Stimulated activated CD4-positive, alpha-beta T cell treated with anti-CD3 and anti-CD28 coated beads, Interleukin-1b, Interleukin-23, amount 100 ng/mL, for 48 hours (primary cell): ENCODE measurements at regions not wholly inside any gene's neighbourhood (a gene's known extent, or its start where the extent isn't known, plus 50 kb on each side); places are given as distances from the start of the nearest gene placed in this dataset.
"Not testable (repeated sequence)": the region's sequence is repeated elsewhere in the genome, so short reads cannot be mapped to it uniquely, and the experiment has no call there.

Experiments
- DNase-seq: peaks from one replicate; pipeline ENCODE4 v3.0.0-alpha.2; 2020

DNA sequence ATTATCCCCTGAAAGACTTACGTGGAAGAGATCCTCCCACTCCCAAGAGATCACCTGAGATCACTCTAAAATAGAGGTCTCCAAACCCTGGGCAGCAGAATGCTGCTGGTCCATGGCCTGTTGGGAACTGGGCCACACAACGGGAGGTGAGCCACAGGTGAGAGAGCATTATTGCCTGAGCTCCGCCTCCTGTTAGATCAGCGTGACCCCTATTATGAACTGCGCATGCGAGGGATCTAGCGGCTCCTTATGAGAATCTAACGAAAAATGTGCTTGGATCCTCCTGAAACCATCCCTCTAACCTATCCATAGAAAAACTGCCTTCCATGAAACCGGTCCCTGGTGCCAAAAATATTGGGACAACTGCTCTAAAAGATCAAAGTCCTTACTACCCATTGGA lies 1057.4 kb downstream of the EPHA7 start:
- DNase-seq: no peak

DNA sequence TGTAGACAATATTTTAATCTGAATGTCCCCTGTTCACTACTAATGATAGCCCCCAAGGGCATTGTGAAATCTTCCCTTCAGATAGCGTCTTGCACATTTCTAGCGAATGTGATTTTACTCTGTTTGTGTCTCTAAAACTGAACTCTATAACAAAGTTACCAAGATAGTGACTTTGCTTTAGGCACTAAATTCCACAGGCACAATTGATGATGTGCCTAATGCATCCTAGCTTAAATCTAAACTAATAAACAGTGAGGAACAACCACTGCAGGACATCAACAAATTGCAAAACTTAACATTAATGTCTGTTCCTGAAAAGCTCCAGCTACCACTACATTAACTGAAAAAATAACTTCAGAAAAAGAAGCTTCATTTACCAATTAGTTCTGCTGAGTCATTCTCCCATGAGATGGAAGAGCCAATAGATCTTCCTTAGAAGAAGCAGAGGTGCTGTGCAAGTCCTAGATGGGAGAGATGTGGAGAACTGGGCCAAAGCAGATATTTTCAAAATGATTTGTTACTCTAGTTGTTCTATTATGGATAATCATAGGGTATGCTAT lies 1065.0 kb downstream of the EPHA7 start:
- no peak for DNase-seq

DNA sequence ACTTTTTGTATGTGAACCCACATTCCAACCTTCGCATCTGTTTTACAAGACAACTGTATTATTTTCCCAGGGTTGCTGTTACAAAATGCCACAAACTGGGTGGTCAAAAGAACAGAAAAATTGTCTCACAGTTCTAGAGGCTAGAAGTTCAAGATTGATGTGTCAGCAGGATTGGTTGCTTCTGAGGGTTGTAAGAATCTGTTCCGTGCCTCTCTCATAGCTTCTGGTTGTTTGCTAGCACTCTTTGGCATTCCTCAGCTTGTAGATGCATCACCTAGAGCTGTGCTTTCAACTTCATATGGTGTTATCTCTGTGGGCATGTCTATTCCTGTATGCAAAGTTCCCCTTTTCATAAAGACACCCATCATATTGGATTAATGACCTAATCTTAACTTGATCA lies 1067.2 kb downstream of the EPHA7 start:
- DNase-seq: no peak

DNA sequence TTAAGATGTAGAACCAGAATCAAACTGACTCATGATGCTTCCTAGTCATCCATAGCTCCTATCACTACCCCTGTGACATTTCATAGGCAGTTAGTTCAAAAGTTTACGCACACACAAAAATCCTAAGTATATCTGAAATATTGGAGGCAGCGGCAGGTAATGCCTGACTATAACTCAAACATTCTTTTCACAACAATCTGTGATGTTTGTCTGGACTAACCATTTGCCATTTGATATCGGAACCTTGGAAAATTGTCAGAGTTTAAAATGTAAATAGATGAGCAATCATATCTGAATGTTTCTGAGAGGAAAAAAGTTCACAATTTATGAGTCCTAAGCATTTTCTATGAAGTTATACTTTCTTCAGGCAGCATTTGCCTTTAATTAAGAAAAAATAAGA lies 1078.2 kb downstream of the EPHA7 start:
- DNase-seq: no peak

DNA sequence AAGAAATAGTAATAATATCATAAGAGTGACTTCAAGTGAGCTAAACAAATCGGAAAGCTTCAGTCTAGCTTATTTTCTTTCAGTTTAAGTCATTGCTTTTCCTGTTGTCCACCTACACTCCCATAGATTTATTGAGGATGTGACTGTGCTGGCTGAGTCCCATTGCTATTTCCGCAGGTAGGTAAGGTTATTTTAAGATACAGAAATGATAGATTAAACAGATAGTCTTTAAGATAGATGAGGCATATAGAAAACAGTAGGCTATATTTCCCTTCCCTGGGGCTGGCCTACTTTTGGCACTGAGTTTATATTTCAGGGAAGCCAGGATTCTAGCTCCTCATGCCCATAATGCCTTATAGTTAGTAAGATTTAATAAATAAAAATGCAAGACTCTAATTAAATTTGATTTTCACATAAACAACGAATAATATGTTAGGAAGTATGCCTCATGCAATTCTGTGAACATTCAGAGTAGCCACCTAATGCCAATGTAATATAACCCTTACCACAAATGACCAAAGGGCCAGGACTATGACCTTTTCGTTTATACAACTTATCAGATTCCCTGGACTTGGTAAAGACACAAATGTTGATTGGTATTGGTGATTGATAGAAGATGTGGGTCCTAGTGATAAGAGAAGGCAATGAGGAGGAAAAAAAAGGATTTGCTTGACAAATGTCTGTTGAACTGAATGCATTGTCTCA lies 1079.3 kb downstream of the EPHA7 start:
- no peak for DNase-seq

DNA sequence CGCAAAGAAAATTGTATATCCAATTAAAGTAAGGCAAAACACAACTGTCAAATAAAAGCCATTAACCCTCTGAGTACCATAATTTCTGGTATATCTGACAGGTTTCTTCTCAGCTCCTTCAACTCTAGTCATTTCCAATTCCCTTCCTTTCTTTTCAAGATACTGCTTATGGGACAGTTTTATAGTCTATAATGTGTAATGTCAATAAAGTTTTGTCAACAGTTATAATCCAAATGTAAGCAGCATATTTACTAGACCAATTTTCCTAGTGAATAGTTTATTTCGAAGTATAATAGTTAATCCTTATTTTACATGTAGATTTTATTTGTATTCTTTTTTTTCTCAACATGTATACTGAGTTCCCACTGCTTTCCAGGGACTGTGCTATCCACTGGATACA lies 1081.8 kb downstream of the EPHA7 start:
- DNase-seq: no peak

DNA sequence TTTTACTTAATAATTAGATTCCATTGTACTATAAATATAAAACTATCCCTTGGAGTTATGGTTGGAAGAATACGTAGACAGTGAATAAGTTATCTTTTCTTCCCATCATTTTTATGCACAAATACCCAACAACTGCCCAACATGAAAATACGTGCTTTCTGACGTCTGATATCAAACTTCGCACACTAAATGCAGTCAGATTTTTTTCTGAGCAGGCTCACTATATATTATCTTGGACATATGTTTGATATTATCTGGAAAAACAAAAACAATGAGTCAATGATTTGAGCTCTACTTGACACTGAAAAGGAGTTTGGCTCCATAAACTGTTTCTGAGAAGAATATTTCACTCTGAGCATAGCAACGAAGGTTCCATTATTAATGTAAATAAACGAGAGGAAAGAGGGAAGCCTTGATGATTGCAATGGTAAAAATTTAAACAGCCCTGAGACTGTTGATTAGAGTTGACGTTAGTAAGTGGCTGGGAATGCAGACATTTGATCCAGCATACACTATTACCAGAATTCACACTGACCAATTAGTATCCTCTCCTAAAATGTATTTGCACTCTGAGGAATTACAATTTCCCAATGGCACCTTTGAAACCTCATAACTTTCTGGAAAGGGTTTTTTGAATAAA lies 1090.0 kb downstream of the EPHA7 start:
- DNase-seq: no peak

DNA sequence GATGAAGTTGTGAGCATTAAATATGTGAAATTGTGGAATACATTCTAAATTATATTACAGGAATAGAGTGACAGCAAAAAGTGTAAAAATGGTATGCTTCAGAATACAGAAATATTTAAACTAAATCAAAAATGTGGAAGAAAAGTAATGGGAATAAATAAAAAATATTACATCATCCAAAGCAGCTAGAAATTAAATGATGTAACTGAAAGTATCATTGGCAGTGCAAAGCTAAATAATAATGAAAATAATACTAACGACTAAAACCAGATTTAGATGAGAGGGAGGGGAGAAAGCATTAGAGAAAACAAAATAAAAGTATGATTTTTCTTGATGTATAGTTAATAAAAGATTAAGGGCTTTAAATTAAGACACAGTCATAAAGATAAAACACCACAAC lies 1104.0 kb downstream of the EPHA7 start:
- DNase-seq: no peak

DNA sequence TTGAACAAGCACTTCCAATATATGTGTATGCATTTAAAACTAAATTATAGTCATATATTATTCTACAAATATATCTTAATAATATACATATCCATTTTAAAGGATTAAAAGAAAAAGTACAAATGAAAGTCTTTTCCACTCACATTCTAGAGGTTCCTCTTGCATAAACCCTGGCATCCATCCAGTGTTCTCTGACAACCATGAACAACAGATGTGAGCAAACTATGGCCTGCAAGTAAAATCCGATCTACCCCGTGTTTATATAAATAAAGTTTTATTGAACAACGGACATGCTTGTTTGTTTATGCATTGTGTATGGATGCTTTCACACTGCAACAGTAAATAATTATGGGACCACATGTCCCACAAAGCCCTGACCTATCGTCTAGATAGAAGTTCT lies 1122.3 kb downstream of the EPHA7 start:
- DNase-seq: no peak

DNA sequence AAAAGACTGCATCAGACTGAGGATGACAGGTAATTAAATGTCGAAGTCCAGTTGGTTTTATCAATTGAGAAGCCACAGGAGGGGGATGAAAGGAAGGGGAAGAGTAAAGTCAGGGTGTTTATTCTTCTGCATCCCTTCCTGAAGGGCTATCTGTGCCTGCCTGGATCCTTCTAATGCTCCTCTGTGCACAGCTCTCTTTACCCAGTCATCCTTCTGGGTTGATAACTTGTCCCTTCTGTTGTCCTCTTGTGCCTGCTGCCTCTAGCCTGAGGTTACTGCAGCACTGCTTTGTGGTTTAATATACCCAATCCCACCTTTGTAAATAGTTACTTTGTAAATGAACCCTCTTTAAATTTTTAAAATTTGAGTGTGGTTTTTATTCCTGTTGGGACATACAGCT lies 1127.3 kb downstream of the EPHA7 start:
- DNase-seq: no peak

DNA sequence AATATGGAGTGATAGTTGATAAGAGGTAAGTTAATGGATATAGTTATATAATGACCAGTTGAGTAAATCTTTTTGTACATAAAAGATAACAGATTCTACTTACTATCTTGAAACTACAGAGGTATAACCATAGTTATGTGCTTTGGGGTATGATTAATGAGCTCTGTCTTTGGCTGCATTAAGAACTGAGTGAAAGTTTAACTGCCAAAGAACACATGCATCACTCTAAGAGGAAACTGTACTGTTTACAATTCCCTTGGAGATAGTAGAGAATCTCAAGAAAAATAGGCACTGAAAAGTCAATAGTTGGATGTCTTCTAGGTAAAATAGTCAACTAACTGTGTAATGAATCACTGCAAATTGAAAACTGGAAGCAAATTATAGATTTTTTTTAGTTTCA lies 1129.5 kb downstream of the EPHA7 start:
- no peak for DNase-seq

DNA sequence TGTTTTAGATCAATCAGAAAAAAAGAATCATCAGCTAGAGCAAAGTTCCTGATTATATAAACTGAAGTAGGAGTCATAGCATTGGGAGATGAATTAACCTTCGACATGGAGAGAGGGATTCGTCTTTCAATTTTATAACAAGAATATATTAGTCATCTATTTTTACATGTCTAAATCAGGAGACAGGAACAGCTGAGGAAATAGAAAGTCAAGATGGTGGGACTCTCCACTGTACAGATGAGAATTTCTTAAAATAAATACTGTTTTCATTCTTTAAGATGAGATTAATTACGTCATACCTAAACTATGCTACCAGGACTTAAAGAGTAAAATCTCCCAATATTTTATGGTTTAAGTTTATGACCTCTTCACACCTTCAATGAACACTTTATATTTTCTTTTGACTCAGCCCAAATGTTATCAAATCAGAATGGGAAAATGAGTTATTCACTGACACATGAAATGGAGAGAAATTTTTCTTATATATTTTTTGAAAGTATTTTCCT lies 1137.7 kb downstream of the EPHA7 start:
- no peak for DNase-seq

DNA sequence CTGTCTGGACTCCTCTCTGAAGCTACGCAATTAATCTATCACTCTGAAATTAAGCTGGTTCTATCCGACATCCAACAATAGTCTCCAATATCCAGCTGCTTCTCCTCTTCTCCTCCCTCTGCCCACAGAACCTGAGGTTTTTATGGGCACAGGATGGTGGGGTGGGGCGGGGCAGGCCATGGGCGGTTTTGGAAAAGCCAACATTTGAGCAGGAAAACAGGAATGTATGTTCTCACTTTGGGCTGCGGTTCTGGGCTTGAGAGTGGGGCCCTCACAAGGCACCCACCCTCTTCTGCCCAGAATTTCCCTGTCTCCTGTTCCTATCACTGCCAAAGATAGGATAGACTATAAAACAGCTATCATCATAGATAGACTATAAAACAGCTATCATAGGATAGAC lies 1144.2 kb downstream of the EPHA7 start:
- no peak for DNase-seq

DNA sequence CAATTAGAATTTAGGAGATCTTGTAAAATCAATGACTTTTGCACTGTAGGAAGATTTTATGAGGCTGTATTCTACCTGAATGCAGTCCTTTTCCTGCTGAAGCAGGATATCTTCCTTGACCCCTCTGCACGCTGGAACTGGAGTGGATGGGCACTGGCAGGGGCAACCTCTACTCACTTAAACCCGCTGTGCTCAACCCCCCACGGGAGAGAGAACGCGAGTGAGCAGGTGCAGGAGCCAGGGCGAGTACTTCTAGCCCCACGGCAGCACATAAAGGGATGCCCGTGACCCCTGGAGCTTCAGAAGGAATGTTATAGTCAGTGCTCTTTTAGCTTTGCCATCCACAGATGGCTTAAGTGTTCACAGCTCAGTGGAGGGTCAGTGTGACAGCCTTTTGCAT lies 1144.8 kb downstream of the EPHA7 start:
- no peak for DNase-seq

DNA sequence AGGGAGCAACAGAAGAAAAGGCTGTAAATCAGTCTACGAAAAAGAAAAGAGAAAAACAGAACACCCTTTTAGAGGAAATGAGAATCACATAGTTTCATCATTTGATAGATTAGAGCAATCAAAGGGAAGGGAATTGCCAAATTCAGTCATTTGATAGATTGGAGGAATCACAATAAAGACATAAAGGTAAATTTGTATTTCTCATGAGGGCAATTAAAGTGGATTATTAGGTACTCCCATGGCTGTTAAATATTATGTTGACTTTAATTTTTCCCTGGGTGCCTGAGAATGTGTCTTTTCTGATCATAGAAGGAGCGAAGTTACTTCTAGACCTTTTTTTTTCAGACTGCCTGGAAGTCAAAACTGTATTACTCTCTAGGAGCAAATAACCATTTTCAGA lies 1145.7 kb downstream of the EPHA7 start:
- no peak for DNase-seq

DNA sequence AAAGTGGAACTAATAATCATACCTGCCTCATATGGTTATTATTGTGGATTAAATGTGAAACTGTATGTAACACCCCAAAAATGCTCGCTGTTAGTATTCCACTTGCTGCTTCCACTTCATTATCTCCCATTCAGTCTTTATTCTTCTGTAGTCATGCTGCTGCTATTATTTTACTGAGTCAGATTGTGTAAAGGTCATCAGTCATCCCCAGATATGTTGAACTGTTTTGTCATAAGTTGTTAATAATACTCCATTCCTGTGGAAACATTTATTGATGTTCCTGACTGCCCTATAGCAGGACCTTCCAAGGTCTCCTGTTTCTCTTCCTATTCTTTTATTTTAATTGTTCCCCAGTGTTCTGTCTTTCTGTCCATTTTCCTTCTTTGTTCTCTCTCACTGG lies 1148.3 kb downstream of the EPHA7 start:
- DNase-seq: no peak

DNA sequence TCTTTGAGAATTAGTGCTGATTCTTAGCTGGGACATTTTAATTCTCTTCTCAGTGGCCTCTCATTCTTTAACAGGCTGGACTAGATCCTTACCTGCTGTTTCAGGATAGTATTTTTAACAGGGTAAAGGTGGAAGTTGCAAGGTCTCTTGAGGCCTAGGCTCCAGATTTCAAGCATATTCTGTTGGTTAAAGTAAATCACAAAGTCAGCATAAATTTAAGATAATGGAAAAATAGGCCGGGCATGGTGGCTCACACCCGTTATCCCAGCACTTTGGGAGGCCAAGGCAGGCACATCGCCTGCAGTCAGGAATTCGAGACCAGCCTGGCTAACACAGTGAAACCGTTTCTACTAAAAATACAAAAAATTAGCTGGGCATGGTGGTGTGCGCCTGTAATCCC lies 1149.0 kb downstream of the EPHA7 start:
- DNase-seq: no peak

DNA sequence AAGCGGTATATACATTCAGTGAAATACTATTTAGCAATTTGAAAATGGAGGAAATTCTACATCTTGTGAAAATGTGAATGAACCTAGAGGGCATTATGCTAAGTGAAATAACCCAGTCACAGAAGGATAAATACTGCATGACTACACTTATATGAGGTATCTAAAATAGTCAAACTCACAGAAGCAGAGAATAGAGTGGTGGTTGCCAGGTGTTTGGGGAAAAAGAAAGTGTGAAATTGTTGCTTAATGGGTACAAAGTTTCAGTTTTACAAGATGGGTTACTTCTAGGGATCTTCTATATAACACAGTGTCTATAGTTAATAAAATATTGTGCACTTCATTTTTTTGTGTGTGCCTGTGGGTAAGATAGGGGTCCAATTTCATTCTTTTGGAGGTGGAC lies 1152.0 kb downstream of the EPHA7 start:
- DNase-seq: no peak

DNA sequence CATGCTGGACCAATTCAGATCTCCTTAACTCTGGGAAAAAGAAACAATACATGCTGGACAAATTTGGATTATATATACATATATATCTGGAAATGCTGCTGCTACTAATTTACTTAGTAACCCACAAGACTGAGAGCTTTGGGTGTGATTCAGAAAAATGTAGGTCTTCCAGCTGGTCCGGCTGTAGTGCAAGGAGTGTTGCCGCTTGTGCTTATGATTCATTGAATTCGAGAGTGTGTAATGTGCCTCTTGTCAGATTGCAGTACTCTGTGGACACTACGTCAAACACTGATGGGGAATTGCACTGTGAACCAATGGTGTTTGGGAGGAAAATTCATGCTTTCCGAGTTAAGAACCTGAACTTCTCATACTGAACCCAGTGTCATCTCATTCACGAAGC lies 1155.5 kb downstream of the EPHA7 start:
- no peak for DNase-seq

DNA sequence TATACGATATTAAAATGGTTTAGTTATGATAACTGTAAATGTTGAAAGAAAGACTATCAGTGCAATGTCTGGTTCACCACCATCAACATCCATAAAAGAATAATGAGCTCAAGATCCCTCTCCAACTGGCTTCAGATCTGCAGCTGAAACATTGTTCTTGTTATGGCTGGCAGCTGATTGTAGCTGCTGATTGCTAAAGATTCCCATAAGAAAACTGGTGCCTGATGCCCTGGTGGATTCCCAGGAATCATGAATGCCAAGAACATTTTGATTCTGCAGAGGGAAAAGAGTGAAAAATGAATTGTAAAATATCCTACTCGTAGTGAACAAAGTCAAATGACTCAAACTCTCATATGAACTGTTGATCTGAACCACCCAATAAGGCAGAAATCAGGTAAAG lies 1160.2 kb downstream of the EPHA7 start:
- no peak for DNase-seq

DNA sequence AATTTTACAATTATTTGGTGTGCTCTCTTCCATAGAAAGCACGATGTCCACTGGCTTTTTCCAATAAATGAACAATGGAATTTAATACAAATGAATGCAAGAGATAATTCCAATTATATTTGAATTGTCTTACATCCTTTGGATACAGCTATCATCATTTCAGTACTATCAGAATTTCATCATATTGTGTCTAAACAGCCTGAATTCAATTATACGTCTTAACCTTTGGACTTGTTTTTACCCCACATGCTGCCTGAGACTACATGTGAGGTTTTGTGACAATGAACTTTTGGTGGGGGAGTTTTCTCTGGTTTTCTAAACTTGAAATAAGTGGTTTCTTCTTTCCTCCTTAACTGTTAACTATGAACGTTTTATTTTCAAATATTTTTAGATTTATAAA lies 1176.0 kb downstream of the EPHA7 start:
- DNase-seq: no peak

DNA sequence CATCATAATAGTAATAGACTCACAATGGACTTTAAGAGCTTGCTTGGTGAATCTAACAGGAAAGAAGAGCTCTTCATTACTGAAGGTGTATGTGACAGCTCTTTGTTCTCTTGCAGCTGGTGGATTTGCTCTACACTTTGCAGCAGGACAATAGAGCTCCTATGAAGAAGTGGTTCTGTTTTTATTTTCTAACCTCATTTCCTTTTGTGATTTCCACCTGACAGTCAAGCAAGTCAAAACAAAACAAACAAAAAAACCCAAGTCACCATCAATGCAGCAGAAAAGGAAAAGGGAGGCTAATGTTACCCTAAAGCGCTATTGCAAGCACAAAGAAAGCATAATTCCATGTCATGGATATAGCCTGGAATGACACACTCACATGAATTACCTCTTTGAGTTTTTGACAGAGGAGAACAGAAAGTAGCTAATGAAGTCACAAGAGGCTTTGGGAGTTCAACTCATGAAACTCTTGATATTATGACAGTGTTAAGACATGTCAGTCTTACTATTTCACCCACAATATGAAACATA lies 1188.1 kb downstream of the EPHA7 start:
- no peak for DNase-seq

DNA sequence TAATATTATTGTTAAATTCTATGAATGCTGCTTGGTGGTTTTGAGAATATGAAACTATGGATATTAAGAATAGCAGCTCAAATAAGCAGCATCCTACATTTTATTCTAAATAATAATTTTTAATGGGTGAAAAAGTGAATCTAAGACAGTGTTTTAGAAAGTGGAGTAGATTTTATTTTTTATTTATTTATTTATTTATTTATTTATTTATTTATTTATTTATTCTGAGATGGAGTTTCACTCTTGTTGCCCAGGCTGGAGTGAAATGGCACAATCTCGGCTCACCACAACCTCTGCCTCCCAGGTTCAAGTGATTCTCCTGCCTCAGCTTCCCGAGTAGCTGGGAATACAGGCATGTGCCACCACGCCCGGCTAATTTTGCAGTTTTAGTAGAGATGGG lies 1199.4 kb downstream of the EPHA7 start:
- not testable (repeated sequence) for DNase-seq

DNA sequence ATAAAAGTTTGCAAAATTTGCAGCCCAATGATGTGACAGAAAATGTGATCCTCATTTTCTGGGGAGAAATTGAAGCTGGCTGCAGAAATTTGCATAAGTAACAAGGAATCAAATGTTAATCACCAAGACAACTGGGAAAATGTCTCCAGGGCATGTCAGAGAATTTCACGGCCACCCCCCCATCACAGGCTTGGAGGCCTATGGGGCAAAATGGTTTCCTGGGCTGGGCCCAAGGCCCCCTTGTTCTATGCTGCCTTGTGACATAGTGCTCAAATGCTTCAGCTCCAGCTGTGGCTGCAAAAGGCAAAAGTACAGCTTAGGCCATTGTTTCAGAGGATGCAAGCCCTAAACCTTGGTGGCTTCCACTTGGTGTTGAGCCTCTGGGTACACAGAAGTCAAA lies 1202.6 kb downstream of the EPHA7 start:
- no peak for DNase-seq
